CD14-positive monocyte (primary cell): ENCODE measurements at regions not wholly inside any gene's neighbourhood (a gene's known extent, or its start where the extent isn't known, plus 50 kb on each side); places are given as distances from the start of the nearest gene placed in this dataset.
A peak's percentile ranks its signal among the peaks of the same experiment; 100 is the strongest.

ENCODE experiments used
- DNase-seq, 3 donors: peaks; one replicate each; pipeline ENCODE4 v3.0.0-alpha.2; 2011 to 2022
- H2AFZ ChIP-seq: 2 replicates; pipeline ENCODE4 v1.6.0; 2012; ENCODE audit warnings: mild to moderate bottlenecking, low read depth, low read length, inconsistent platforms; ENCODE audit not compliant: insufficient read depth, poor library complexity, severe bottlenecking
- H3K27ac ChIP-seq, 2 donors: 1 replicate in 1 of 2; 2 replicates in 1 of 2; pipeline ENCODE4 v1.5.1; 2012 to 2013; ENCODE audit warnings: low read length in 2 of 2, control low read depth in 1 of 2, inconsistent platforms in 1 of 2, low read depth in 1 of 2, mild to moderate bottlenecking in 1 of 2
- H3K27me3 ChIP-seq, 2 donors: one replicate each; pipeline versions ENCODE4 v1.6.0 to v1.6.1; 2011 to 2013; ENCODE audit warnings: low read length in 2 of 2; ENCODE audit not compliant: control insufficient read depth in 2 of 2, insufficient read depth in 2 of 2
- H3K36me3 ChIP-seq, 2 donors: replicated peaks in 1 of 2; 1 replicate in 1 of 2; 2 replicates in 1 of 2; pipeline versions ENCODE4 v1.5.1 to v1.6.1; 2012 to 2013; ENCODE audit warnings: low read length in 2 of 2, control low read depth in 1 of 2, inconsistent platforms in 1 of 2, mild to moderate bottlenecking in 1 of 2; ENCODE audit not compliant: insufficient read depth in 2 of 2, control insufficient read depth in 1 of 2
- H3K4me1 ChIP-seq, 2 donors: 1 replicate in 1 of 2; 2 replicates in 1 of 2; pipeline versions ENCODE4 v1.5.1 to v1.6.1; 2012 to 2013; ENCODE audit warnings: low read length in 2 of 2, control low read depth in 1 of 2, inconsistent platforms in 1 of 2, mild to moderate bottlenecking in 1 of 2, moderate library complexity in 1 of 2; ENCODE audit not compliant: insufficient read depth in 2 of 2, control insufficient read depth in 1 of 2
- H3K4me2 ChIP-seq: replicated peaks from 2 replicates; pipeline ENCODE3; 2012; ENCODE audit warnings: low read length, moderate library complexity, mild to moderate bottlenecking; ENCODE audit not compliant: poor library complexity, severe bottlenecking; ENCODE audit errors: extremely low read depth
- H3K4me3 ChIP-seq, 3 experiments: fragments of 200-600 bp in 1 of 3; sonication (generic) in 1 of 3; replicated peaks in 1 of 3; 1 replicate in 2 of 3; 2 replicates in 1 of 3; pipeline ENCODE4 v1.5.1; 2011 to 2013; ENCODE audit warnings: low read length in 3 of 3, mild to moderate bottlenecking in 3 of 3, control low read depth in 2 of 3, low read depth in 2 of 3, inconsistent platforms in 1 of 3, moderate library complexity in 1 of 3
- H3K79me2 ChIP-seq: 2 replicates; pipeline ENCODE4 v1.6.0; 2012; ENCODE audit warnings: mild to moderate bottlenecking, control low read depth, inconsistent platforms, low read length, moderate library complexity; ENCODE audit not compliant: insufficient read depth
- H3K9ac ChIP-seq: 2 replicates; pipeline ENCODE4 v1.6.0; 2017; ENCODE audit warnings: low read length, mild to moderate bottlenecking; ENCODE audit not compliant: insufficient read depth, poor library complexity, severe bottlenecking
- H3K9me3 ChIP-seq, 2 donors: replicated peaks in 1 of 2; 1 replicate in 1 of 2; 2 replicates in 1 of 2; pipeline versions ENCODE4 v1.5.1 to v1.6.1; 2012 to 2013; ENCODE audit warnings: low read length in 2 of 2, control low read depth in 1 of 2; ENCODE audit not compliant: control insufficient read depth in 1 of 2, insufficient read depth in 1 of 2
- H4K20me1 ChIP-seq: 2 replicates; pipeline ENCODE4 v1.6.0; 2012; ENCODE audit warnings: mild to moderate bottlenecking, low read length, control low read depth, moderate library complexity; ENCODE audit not compliant: insufficient read depth
- H3K27ac Mint-ChIP-seq, 7 donors: one replicate each; pipeline ENCODE4 v1.8.0; 2020; ENCODE audit warnings: mild to moderate bottlenecking in 7 of 7, mixed read lengths in 7 of 7, moderate library complexity in 6 of 7, inconsistent platforms in 2 of 7
- H3K27me3 Mint-ChIP-seq, 3 donors: one replicate each; pipeline ENCODE4 v1.8.0; 2021 to 2022; ENCODE audit warnings: low read depth in 3 of 3, mild to moderate bottlenecking in 3 of 3, mixed read lengths in 3 of 3, moderate library complexity in 3 of 3, inconsistent platforms in 1 of 3
- H3K36me3 Mint-ChIP-seq, 2 donors: one replicate each; pipeline ENCODE4 v1.8.0; 2020; ENCODE audit warnings: mixed read lengths in 2 of 2, inconsistent platforms in 1 of 2, mild to moderate bottlenecking in 1 of 2
- H3K4me1 Mint-ChIP-seq: one replicate; pipeline ENCODE4 v1.8.0; 2020; ENCODE audit warnings: mild to moderate bottlenecking, mixed read lengths
- H3K4me3 Mint-ChIP-seq, 2 donors: one replicate each; pipeline ENCODE4 v1.8.0; 2020; ENCODE audit warnings: mild to moderate bottlenecking in 2 of 2, mixed read lengths in 2 of 2, moderate library complexity in 1 of 2
- H3K9me3 Mint-ChIP-seq, 7 donors: one replicate each; pipeline ENCODE4 v1.8.0; 2020 to 2022; ENCODE audit warnings: mixed read lengths in 7 of 7, mild to moderate bottlenecking in 6 of 7, moderate library complexity in 6 of 7, inconsistent platforms in 2 of 7
- WGBS: methylation state at CpG from one replicate; pipeline ENCODE4 v1.1.5; 2013; ENCODE audit warnings: missing lambda C conversion rate; ENCODE audit not compliant: insufficient coverage; 5-methylcytosine and 5-hydroxymethylcytosine counted together
- intact Hi-C, 2 donors: fragments of 100-400 bp; cut with micrococcal nuclease; formaldehyde crosslinking; loops; one replicate each; pipeline versions ENCODE4 v1.15.0 to v1.15.1; 2023
- TF ChIP-seq, protein P1 (sequence below): fragments of 200-600 bp; IDR thresholded peaks from one replicate; pipeline ENCODE4 v1.8.0; 2022; ENCODE audit warnings: antibody characterized with exemption, mild to moderate bottlenecking

DNA sequence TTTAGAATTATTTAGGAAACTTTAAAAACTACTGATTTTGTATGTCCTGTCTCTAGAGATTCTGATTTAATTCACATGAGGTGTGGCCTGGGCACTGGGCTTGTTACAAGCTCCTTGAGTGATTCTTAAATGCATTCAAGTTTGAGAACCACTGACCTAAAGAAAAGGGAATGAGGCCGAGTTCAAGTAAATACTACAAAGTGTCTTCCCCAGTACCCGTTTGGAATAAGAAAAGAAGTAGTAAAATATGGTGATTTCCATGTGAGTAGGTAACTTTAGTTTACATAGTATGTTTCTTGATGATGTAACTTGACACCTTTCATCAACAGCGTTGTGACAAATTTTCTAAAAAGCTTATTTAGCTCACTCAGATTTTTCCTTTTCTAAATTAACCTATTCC, 1022.9 kb upstream of the NRXN1 start:
- no peaks in the 10 kb centered on the region for H3K4me1 Mint-ChIP-seq
- DNase-seq: no peak
- no peak overlapping the region for H3K27ac Mint-ChIP-seq
- Histone ChIP-seq H3K27me3 (no peaks in the 10 kb centered on the region), H3K27ac (no peak overlapping the region), H3K9ac (no peak overlapping the region), H3K79me2 (no peaks in the 10 kb centered on the region), H4K20me1 (no peaks in the 10 kb centered on the region), H3K9me3 (peaks cover 3 to 19% of the 10 kb centered on the region in 2 donors), H3K4me3 (no peak overlapping the region), H2AFZ (no peak overlapping the region), H3K4me1 (no peaks in the 10 kb centered on the region), H3K4me2 (no peak overlapping the region), H3K36me3 (no peaks in the 10 kb centered on the region)
- TF ChIP-seq, protein P1, sequence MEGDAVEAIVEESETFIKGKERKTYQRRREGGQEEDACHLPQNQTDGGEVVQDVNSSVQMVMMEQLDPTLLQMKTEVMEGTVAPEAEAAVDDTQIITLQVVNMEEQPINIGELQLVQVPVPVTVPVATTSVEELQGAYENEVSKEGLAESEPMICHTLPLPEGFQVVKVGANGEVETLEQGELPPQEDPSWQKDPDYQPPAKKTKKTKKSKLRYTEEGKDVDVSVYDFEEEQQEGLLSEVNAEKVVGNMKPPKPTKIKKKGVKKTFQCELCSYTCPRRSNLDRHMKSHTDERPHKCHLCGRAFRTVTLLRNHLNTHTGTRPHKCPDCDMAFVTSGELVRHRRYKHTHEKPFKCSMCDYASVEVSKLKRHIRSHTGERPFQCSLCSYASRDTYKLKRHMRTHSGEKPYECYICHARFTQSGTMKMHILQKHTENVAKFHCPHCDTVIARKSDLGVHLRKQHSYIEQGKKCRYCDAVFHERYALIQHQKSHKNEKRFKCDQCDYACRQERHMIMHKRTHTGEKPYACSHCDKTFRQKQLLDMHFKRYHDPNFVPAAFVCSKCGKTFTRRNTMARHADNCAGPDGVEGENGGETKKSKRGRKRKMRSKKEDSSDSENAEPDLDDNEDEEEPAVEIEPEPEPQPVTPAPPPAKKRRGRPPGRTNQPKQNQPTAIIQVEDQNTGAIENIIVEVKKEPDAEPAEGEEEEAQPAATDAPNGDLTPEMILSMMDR: no peak
- no peaks in the 10 kb centered on the region for H3K27me3 Mint-ChIP-seq
- H3K9me3 Mint-ChIP-seq: peaks cover 2 to 24% (median 7%) of the 10 kb centered on the region in 7 donors
- H3K36me3 Mint-ChIP-seq: no peaks in the 10 kb centered on the region
- no CpG with 5 or more reads among the region's 3 CpGs for WGBS
- intact Hi-C loops: no loop called here
- no peak overlapping the region for H3K4me3 Mint-ChIP-seq

DNA sequence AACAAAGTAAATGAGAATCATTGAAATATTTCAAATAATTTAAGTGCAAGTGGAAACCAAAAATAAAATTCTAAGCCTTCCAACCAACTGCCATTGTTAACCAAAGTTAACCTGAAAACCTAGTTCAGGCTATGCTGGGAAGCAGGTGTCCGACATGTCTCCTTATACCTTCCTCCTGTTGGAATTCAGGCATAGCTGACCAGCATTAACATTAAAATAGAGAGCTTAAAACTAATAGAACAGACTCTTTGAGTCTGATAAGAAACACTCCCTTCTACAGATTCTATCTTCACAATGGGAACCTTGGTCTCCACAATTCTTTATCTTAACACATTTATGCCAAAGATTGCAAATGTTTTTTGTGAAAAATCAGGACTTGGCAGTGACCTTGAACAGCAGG, 1004.9 kb upstream of the NRXN1 start:
- intact Hi-C loops: no loop called here
- no peak overlapping the region for H3K27ac ChIP-seq
- no peaks in the 10 kb centered on the region for H3K79me2 ChIP-seq
- no peak overlapping the region for H3K4me3 Mint-ChIP-seq
- H3K4me1 ChIP-seq: no peaks in the 10 kb centered on the region
- H3K4me3 ChIP-seq: no peak overlapping the region
- H3K4me2 ChIP-seq: no peak overlapping the region
- no CpG with 5 or more reads among the region's 1 CpG for WGBS
- H2AFZ ChIP-seq: no peak overlapping the region
- no peaks in the 10 kb centered on the region for H3K36me3 Mint-ChIP-seq
- TF ChIP-seq, protein P1: no peak
- peaks cover 0 to 2% (median 0%) of the 10 kb centered on the region in 7 donors for H3K9me3 Mint-ChIP-seq
- H3K36me3 ChIP-seq: no peaks in the 10 kb centered on the region
- H3K27ac Mint-ChIP-seq: peak overlapping the region in 1 of 7 donors; percentile 15
- no peaks in the 10 kb centered on the region for H3K27me3 ChIP-seq
- H3K4me1 Mint-ChIP-seq: no peaks in the 10 kb centered on the region
- DNase-seq: no peak
- H3K9me3 ChIP-seq: no peaks in the 10 kb centered on the region
- H3K9ac ChIP-seq: no peak overlapping the region
- no peaks in the 10 kb centered on the region for H3K27me3 Mint-ChIP-seq
- H4K20me1 ChIP-seq: no peaks in the 10 kb centered on the region
